HFF-Myc (cell line): ENCODE measurements at regions not wholly inside any gene's neighbourhood (a gene's known extent, or its start where the extent isn't known, plus 50 kb on each side); places are given as distances from the start of the nearest gene placed in this dataset.

Experiments used
- DNase-seq: peaks from one replicate; pipeline ENCODE4 v3.0.0-alpha.2; 2011; ENCODE audit warnings: low read depth; ENCODE audit errors: extremely low read depth
- H3K4me3 ChIP-seq: replicated peaks from 2 replicates; pipeline ENCODE4 v1.5.1; 2011; ENCODE audit warnings: low read depth, mild to moderate bottlenecking, control low read depth, low read length
- TF ChIP-seq, protein P1 (sequence below): IDR thresholded peaks from 2 replicates; pipeline ENCODE4 v1.5.1; 2012; ENCODE audit warnings: mild to moderate bottlenecking, low read depth, low read length, control low read depth; ENCODE audit errors: missing control alignments

DNA sequence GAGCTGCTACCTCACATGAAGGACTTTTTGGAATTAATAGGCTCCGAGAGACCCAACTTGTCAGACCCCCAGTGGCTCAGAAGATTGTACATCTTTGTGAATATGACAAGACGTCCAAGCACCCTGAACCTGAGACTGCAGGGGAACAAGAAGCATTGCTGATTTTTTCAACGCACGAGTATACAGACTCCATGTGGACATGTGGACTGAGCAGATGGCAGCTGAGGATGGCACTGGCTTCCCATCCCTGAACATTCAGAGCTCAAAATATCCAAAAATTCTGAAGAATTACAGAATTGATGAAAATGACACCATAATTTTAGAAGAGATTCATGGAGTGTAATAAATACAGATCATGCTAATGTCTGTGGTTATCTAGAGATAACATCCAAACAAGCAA lies 254.1 kb downstream of the MZT1 start:
- DNase-seq, result no peak
- H3K4me3 ChIP-seq, result no peak overlapping the region
- TF ChIP-seq, protein P1, sequence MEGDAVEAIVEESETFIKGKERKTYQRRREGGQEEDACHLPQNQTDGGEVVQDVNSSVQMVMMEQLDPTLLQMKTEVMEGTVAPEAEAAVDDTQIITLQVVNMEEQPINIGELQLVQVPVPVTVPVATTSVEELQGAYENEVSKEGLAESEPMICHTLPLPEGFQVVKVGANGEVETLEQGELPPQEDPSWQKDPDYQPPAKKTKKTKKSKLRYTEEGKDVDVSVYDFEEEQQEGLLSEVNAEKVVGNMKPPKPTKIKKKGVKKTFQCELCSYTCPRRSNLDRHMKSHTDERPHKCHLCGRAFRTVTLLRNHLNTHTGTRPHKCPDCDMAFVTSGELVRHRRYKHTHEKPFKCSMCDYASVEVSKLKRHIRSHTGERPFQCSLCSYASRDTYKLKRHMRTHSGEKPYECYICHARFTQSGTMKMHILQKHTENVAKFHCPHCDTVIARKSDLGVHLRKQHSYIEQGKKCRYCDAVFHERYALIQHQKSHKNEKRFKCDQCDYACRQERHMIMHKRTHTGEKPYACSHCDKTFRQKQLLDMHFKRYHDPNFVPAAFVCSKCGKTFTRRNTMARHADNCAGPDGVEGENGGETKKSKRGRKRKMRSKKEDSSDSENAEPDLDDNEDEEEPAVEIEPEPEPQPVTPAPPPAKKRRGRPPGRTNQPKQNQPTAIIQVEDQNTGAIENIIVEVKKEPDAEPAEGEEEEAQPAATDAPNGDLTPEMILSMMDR, result no peak

GRCh38 chr13:72469906-72470305 lies 257.5 kb downstream of the MZT1 start:
- no peak for DNase-seq
- H3K4me3 ChIP-seq, result no peak overlapping the region
- TF ChIP-seq, protein P1, result no peak

- TF ChIP-seq, protein P1, result no peak
- DNase-seq, result no peak
- no peak overlapping the region for H3K4me3 ChIP-seq
Measured at GRCh38 chr13:72463561-72463960, 263.9 kb downstream of the MZT1 start.

GRCh38 chr13:72462726-72463125 lies 264.7 kb downstream of the MZT1 start:
- no peak for DNase-seq
- TF ChIP-seq, protein P1, result no peak
- H3K4me3 ChIP-seq, result no peak overlapping the region

- DNase-seq, result no peak
- H3K4me3 ChIP-seq, result no peak overlapping the region
- TF ChIP-seq, protein P1, result no peak
Measured at GRCh38 chr13:72462166-72462565, 265.3 kb downstream of the MZT1 start.

GRCh38 chr13:72458701-72459100 lies 268.7 kb downstream of the MZT1 start:
- TF ChIP-seq, protein P1, result no peak
- H3K4me3 ChIP-seq, result no peak overlapping the region
- no peak for DNase-seq

GRCh38 chr13:72457151-72457550 lies 270.3 kb downstream of the MZT1 start:
- no peak overlapping the region for H3K4me3 ChIP-seq
- TF ChIP-seq, protein P1, result no peak
- no peak for DNase-seq
